ENCODE measurements at regions not wholly inside any gene's neighbourhood (a gene's known extent, or its start where the extent isn't known, plus 50 kb on each side); places are given as distances from the start of the nearest gene placed in this dataset.

GRCh38 chr2:33788044-33788443 is 188.9 kb upstream of the FAM98A start:
- TF ChIP-seq POLR2A (IDR thresholded peaks at IDR 0.05) = no peak
- TF ChIP-seq CTCF (IDR thresholded peaks at IDR 0.05) = no peak
- no peak for TF ChIP-seq EP300 (IDR thresholded peaks at IDR 0.05)

Measured in tibial nerve (tissue), 4 donors.